ENCODE measurements at regions not wholly inside any gene's neighbourhood (a gene's known extent, or its start where the extent isn't known, plus 50 kb on each side); places are given as distances from the start of the nearest gene placed in this dataset.

- no peak for DNase-seq (ENCODE audit: low spot score)
- no peak overlapping the region for H3K9ac ChIP-seq (ENCODE audit: low read depth in 1 of 2, low read length in 2 of 2)
- H3K4me1 ChIP-seq (ENCODE audit: control insufficient read depth in 4 of 4, insufficient read depth in 4 of 4, low read length in 3 of 4): no peaks in the 10 kb centered on the region
- H3K4me3 ChIP-seq (ENCODE audit: low read depth in 1 of 3, low read length in 3 of 3): no peak overlapping the region
- 71% methylated on average over 1 of the region's 1 CpG for WGBS
- no peak overlapping the region for H3K27ac ChIP-seq (ENCODE audit: low read depth in 1 of 2, low read length in 2 of 2)
- no peaks in the 10 kb centered on the region for H3K27me3 ChIP-seq (ENCODE audit: control insufficient read depth in 4 of 4, insufficient read depth in 4 of 4, low read length in 3 of 4)
- TF ChIP-seq, protein P1, sequence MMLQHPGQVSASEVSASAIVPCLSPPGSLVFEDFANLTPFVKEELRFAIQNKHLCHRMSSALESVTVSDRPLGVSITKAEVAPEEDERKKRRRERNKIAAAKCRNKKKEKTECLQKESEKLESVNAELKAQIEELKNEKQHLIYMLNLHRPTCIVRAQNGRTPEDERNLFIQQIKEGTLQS (IDR thresholded peaks at IDR 0.05): no peak
- TF ChIP-seq HNF4G (IDR thresholded peaks at IDR 0.05) (no peak), RAD21 (IDR thresholded peaks at IDR 0.05) (no peak), JUND (IDR thresholded peaks at IDR 0.05) (no peak), CTCF (IDR thresholded peaks at IDR 0.05; ENCODE audit: low read depth, low read length, missing input control) (no peak), GABPA (IDR thresholded peaks at IDR 0.05 in 1 of 2, conservative IDR thresholded peaks at IDR 0.05 in 1 of 2) (no peak), SP1 (IDR thresholded peaks at IDR 0.05) (no peak), RXRA (IDR thresholded peaks at IDR 0.05) (no peak), TAF1 (conservative IDR thresholded peaks at IDR 0.05) (no peak)
- no peaks in the 10 kb centered on the region for H3K36me3 ChIP-seq (ENCODE audit: control insufficient read depth in 4 of 4, insufficient read depth in 3 of 4, low read depth in 1 of 4, low read length in 3 of 4)
- H3K9me3 ChIP-seq (ENCODE audit: control insufficient read depth in 4 of 4, low read length in 3 of 4): no peaks in the 10 kb centered on the region
These were observed 1384.3 kb upstream of the NXPH2 start for GRCh38 chr2:140164449-140164848.

DNA sequence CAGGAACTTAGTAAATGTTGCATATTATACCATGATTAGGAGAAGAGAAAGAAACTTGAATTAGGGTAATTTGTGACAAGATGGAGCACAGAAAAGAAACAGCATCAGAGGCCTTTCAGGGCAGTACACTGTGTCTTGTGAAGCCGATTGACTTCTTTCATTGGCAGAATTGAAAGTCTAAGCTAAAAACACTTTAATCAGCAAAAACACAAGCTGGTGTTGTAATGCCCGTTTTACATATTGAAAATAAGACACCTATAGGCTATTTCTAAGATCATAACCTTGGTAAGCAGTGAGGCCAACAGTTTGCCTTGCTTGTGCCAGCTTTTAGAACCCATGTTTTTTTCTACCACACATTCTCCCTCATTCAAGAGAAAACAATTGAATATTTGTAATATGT is 1378.1 kb upstream of the NXPH2 start:
- Histone ChIP-seq H3K4me1 (ENCODE audit: control insufficient read depth in 4 of 4, insufficient read depth in 4 of 4, low read length in 3 of 4) (no peaks in the 10 kb centered on the region), H3K27ac (ENCODE audit: low read depth in 1 of 2, low read length in 2 of 2) (no peak overlapping the region), H3K9me3 (ENCODE audit: control insufficient read depth in 4 of 4, low read length in 3 of 4) (no peaks in the 10 kb centered on the region), H3K36me3 (ENCODE audit: control insufficient read depth in 4 of 4, insufficient read depth in 3 of 4, low read depth in 1 of 4, low read length in 3 of 4) (no peaks in the 10 kb centered on the region), H3K4me3 (ENCODE audit: low read depth in 1 of 3, low read length in 3 of 3) (no peak overlapping the region), H3K27me3 (ENCODE audit: control insufficient read depth in 4 of 4, insufficient read depth in 4 of 4, low read length in 3 of 4) (peaks cover 0 to 4% (median 0%) of the 10 kb centered on the region in 4 donors), H3K9ac (ENCODE audit: low read depth in 1 of 2, low read length in 2 of 2) (no peak overlapping the region)
- WGBS: 58% methylated on average over 2 of the region's 2 CpGs
- no peak for TF ChIP-seq GABPA (IDR thresholded peaks at IDR 0.05 in 1 of 2, conservative IDR thresholded peaks at IDR 0.05 in 1 of 2)
- TF ChIP-seq EGR1 (IDR thresholded peaks at IDR 0.05; ENCODE audit: low read depth in 2 of 2): no peak
- TF ChIP-seq RXRA (IDR thresholded peaks at IDR 0.05): no peak
- TF ChIP-seq YY1 (IDR thresholded peaks at IDR 0.05): no peak
- TF ChIP-seq, protein P2, sequence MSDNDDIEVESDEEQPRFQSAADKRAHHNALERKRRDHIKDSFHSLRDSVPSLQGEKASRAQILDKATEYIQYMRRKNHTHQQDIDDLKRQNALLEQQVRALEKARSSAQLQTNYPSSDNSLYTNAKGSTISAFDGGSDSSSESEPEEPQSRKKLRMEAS (IDR thresholded peaks at IDR 0.05): no peak
- TF ChIP-seq TAF1 (conservative IDR thresholded peaks at IDR 0.05): no peak
- TF ChIP-seq REST (IDR thresholded peaks at IDR 0.05): no peak
- TF ChIP-seq FOXA2 (IDR thresholded peaks at IDR 0.05): no peak
- no peak for DNase-seq (ENCODE audit: low spot score)

Measured in liver (tissue), 8 donors.